H1 (cell line): ENCODE measurements at regions not wholly inside any gene's neighbourhood (a gene's known extent, or its start where the extent isn't known, plus 50 kb on each side); places are given as distances from the start of the nearest gene placed in this dataset.

Experiments
- CTCF ChIA-PET: fragments of 300-600 bp; sonication (Branson Sonifier 250); formaldehyde crosslinking; loops from one replicate; lab custom pipeline; 2021; ENCODE audit not compliant: partially characterized antibody; lab: Charles Lee
- POLR2A ChIA-PET: fragments of 300-600 bp; sonication (Branson Sonifier 250); formaldehyde crosslinking; loops from one replicate; lab custom pipeline; 2021; ENCODE audit warnings: inconsistent platforms; ENCODE audit not compliant: partially characterized antibody; lab: Charles Lee
- DNase-seq, 2 experiments: peaks; one replicate each; pipeline versions ENCODE4 v3.0.0 to v3.0.0-alpha.2; 2010 to 2022; ENCODE audit warnings: low spot score in 2 of 2, low read depth in 1 of 2, mixed read lengths in 1 of 2
- FAIRE-seq: peaks from 2 replicates; lab custom pipeline; 2011; peaks lifted over from hg19 to GRCh38; lab: Jason Lieb, UNC
- H2AFZ ChIP-seq: 2 replicates; pipeline ENCODE4 v1.8.1; 2012; ENCODE audit warnings: low read length, inconsistent platforms
- H2AK5ac ChIP-seq: 2 replicates; pipeline ENCODE4 v1.6.1; 2013; ENCODE audit warnings: low read depth, low read length
- H2BK120ac ChIP-seq: replicated peaks from 2 replicates; pipeline ENCODE3; 2013; ENCODE audit warnings: low read depth, low read length, inconsistent platforms
- H2BK12ac ChIP-seq: 2 replicates; pipeline ENCODE4 v1.6.1; 2013; ENCODE audit warnings: low read depth, low read length
- H2BK15ac ChIP-seq: 2 replicates; pipeline ENCODE4 v1.6.1; 2013; ENCODE audit warnings: low read length
- H2BK20ac ChIP-seq: 2 replicates; pipeline ENCODE4 v1.6.1; 2013; ENCODE audit warnings: low read length
- H2BK5ac ChIP-seq: 2 replicates; pipeline ENCODE4 v1.6.1; 2013; ENCODE audit warnings: low read depth, low read length
- H3K14ac ChIP-seq: 2 replicates; pipeline ENCODE4 v1.6.1; 2013; ENCODE audit warnings: inconsistent platforms; ENCODE audit not compliant: insufficient read length
- H3K18ac ChIP-seq: 2 replicates; pipeline ENCODE4 v1.6.1; 2013; ENCODE audit warnings: low read length; ENCODE audit errors: extremely low read depth
- H3K23ac ChIP-seq: 2 replicates; pipeline ENCODE4 v1.6.1; 2013; ENCODE audit warnings: inconsistent platforms; ENCODE audit not compliant: insufficient read length
- H3K23me2 ChIP-seq: 2 replicates; pipeline ENCODE4 v1.6.1; 2013; ENCODE audit warnings: low read depth, low read length
- H3K27ac ChIP-seq: 2 replicates; pipeline ENCODE4 v1.6.1; 2011; ENCODE audit warnings: low read depth, low read length, inconsistent platforms
- H3K27me3 ChIP-seq, 4 experiments: replicated peaks in 1 of 4; 1 replicate in 1 of 4; 2 replicates in 3 of 4; pipeline versions ENCODE4 v1.6.1 to v1.8.1; 2011 to 2013; ENCODE audit warnings: low read length in 3 of 4, mild to moderate bottlenecking in 3 of 4, inconsistent platforms in 2 of 4, mixed read lengths in 2 of 4, moderate library complexity in 1 of 4; ENCODE audit not compliant: control insufficient read depth in 3 of 4, insufficient read depth in 3 of 4; ENCODE audit errors: extremely low read depth in 1 of 4
- H3K36me3 ChIP-seq, 4 experiments: 2 replicates each; pipeline versions ENCODE4 v1.6.1 to v1.8.1; 2011 to 2013; ENCODE audit warnings: mild to moderate bottlenecking in 4 of 4, low read length in 3 of 4, moderate library complexity in 2 of 4, control low read depth in 1 of 4, inconsistent platforms in 1 of 4; ENCODE audit not compliant: insufficient read depth in 4 of 4, control insufficient read depth in 2 of 4
- H3K4ac ChIP-seq: replicated peaks from 2 replicates; pipeline ENCODE3; 2013; ENCODE audit warnings: low read length, low read depth, mixed read lengths, inconsistent platforms; ENCODE audit not compliant: insufficient read length
- H3K4me1 ChIP-seq, 4 experiments: replicated peaks in 1 of 4; 1 replicate in 1 of 4; 2 replicates in 3 of 4; pipeline versions ENCODE4 v1.6.1 to v1.8.1; 2011 to 2013; ENCODE audit warnings: low read length in 3 of 4, inconsistent platforms in 2 of 4, mixed read lengths in 1 of 4; ENCODE audit not compliant: insufficient read depth in 4 of 4, control insufficient read depth in 3 of 4
- H3K4me2 ChIP-seq, 2 experiments: 2 replicates each; pipeline versions ENCODE4 v1.6.1 to v1.8.1; 2011 to 2013; ENCODE audit warnings: low read depth in 2 of 2, low read length in 2 of 2, control low read depth in 1 of 2, inconsistent platforms in 1 of 2, mild to moderate bottlenecking in 1 of 2; ENCODE audit not compliant: insufficient read depth in 1 of 2
- H3K4me3 ChIP-seq, 4 experiments: fragments of 200-600, 300-600 bp in 1 of 4; sonication (generic), shearing (Covaris generic), sonication (Bioruptor Twin) in 1 of 4; 2 replicates each; pipeline versions ENCODE4 v1.5.1 to v1.8.1; 2011 to 2016; ENCODE audit warnings: low read length in 4 of 4, low read depth in 3 of 4, control low read depth in 2 of 4, inconsistent platforms in 2 of 4, mild to moderate bottlenecking in 2 of 4, mixed read lengths in 1 of 4, moderate library complexity in 1 of 4; ENCODE audit not compliant: insufficient read depth in 2 of 4; ENCODE audit errors: extremely low read depth in 1 of 4
- H3K56ac ChIP-seq: replicated peaks from 2 replicates; pipeline ENCODE3; 2013; ENCODE audit warnings: low read depth, mild to moderate bottlenecking, mixed read lengths, low read length, inconsistent platforms; ENCODE audit not compliant: insufficient read length
- H3K79me1 ChIP-seq: 2 replicates; pipeline ENCODE4 v1.6.1; 2013; ENCODE audit warnings: low read depth, low read length, control low read depth
- H3K79me2 ChIP-seq, 2 experiments: 2 replicates each; pipeline versions ENCODE4 v1.6.1 to v1.8.1; 2012 to 2013; ENCODE audit warnings: low read length in 2 of 2, mild to moderate bottlenecking in 2 of 2, inconsistent platforms in 1 of 2; ENCODE audit not compliant: insufficient read depth in 2 of 2, control insufficient read depth in 1 of 2
- H3K9ac ChIP-seq, 4 experiments: replicated peaks in 1 of 4; 1 replicate in 1 of 4; 2 replicates in 3 of 4; pipeline versions ENCODE4 v1.6.1 to v1.8.1; 2011 to 2013; ENCODE audit warnings: low read depth in 3 of 4, low read length in 3 of 4, control low read depth in 2 of 4, mild to moderate bottlenecking in 2 of 4, moderate library complexity in 2 of 4, inconsistent platforms in 1 of 4; ENCODE audit errors: extremely low read depth in 1 of 4
- H3K9me3 ChIP-seq, 2 experiments: 2 replicates each; pipeline versions ENCODE4 v1.6.1 to v1.8.1; 2012 to 2013; ENCODE audit warnings: mild to moderate bottlenecking in 2 of 2, moderate library complexity in 2 of 2, control low read depth in 1 of 2, inconsistent platforms in 1 of 2, low read depth in 1 of 2, low read length in 1 of 2, mixed read lengths in 1 of 2; ENCODE audit not compliant: insufficient read depth in 2 of 2
- H4K20me1 ChIP-seq, 2 experiments: replicated peaks in 1 of 2; 2 replicates each; pipeline versions ENCODE3 to v1.8.1; 2011 to 2013; ENCODE audit warnings: inconsistent platforms in 2 of 2, low read length in 2 of 2, mild to moderate bottlenecking in 1 of 2; ENCODE audit not compliant: insufficient read depth in 2 of 2, control insufficient read depth in 1 of 2
- H4K5ac ChIP-seq: 2 replicates; pipeline ENCODE4 v1.6.1; 2013; ENCODE audit warnings: low read length, low read depth, mixed read lengths, inconsistent platforms; ENCODE audit not compliant: insufficient read length
- H4K8ac ChIP-seq: 2 replicates; pipeline ENCODE4 v1.8.0; 2013; ENCODE audit warnings: mild to moderate bottlenecking, moderate library complexity, low read length, inconsistent platforms; ENCODE audit not compliant: insufficient read depth; ENCODE audit errors: extremely low read depth
- H4K91ac ChIP-seq: replicated peaks from 2 replicates; pipeline ENCODE3; 2013; ENCODE audit warnings: low read length, mixed read lengths, inconsistent platforms; ENCODE audit not compliant: insufficient read length
- ATF2 ChIP-seq: IDR thresholded peaks from 2 replicates; pipeline ENCODE4 v1.6.1; 2012; ENCODE audit warnings: low read length, inconsistent platforms
- BACH1 ChIP-seq: IDR thresholded peaks from 2 replicates; pipeline ENCODE4 v1.6.1; 2012; ENCODE audit warnings: low read length, improper control_type of control experiment
- BRCA1 ChIP-seq: IDR thresholded peaks from 2 replicates; pipeline ENCODE4 v1.6.1; 2012; ENCODE audit warnings: low read depth, low read length, improper control_type of control experiment
- EGR1 ChIP-seq: IDR thresholded peaks from 2 replicates; pipeline ENCODE4 v1.6.1; 2011; ENCODE audit warnings: low read depth, low read length, borderline replicate concordance
- JUN ChIP-seq: IDR thresholded peaks from 2 replicates; pipeline ENCODE4 v1.6.1; 2011; ENCODE audit warnings: low read depth, mild to moderate bottlenecking, improper control_type of control experiment, low read length
- KDM1A ChIP-seq: fragments of 200-600, 300-600 bp; sonication (generic); IDR thresholded peaks from 2 replicates; pipeline ENCODE4 v1.7.1; 2016; ENCODE audit warnings: mild to moderate bottlenecking, low read length, borderline replicate concordance
- KDM4A ChIP-seq: IDR thresholded peaks from one replicate; pipeline ENCODE4 v1.7.1; 2012; ENCODE audit warnings: low read depth, mild to moderate bottlenecking, moderate library complexity, low read length, inconsistent platforms; ENCODE audit not compliant: severe bottlenecking
- NANOG ChIP-seq: IDR thresholded peaks from 2 replicates; pipeline ENCODE4 v1.6.1; 2011; ENCODE audit warnings: low read length, low read depth, mild to moderate bottlenecking, inconsistent platforms; ENCODE audit not compliant: insufficient read depth, poor library complexity, severe bottlenecking
- POLR2AphosphoS5 ChIP-seq: IDR thresholded peaks from 2 replicates; pipeline ENCODE4 v1.6.1; 2011; ENCODE audit warnings: low read depth, low read length
- RNF2 ChIP-seq: fragments of 200-900, 300-1000 bp; sonication (generic); IDR thresholded peaks from 2 replicates; pipeline ENCODE4 v1.7.1; 2016; ENCODE audit warnings: borderline replicate concordance, low read depth, mild to moderate bottlenecking, antibody characterized with exemption, low read length; ENCODE audit not compliant: poor library complexity, severe bottlenecking; ENCODE audit errors: missing control alignments
- SP1 ChIP-seq: IDR thresholded peaks from 2 replicates; pipeline ENCODE4 v1.6.1; 2011; ENCODE audit warnings: low read depth, low read length
- SRF ChIP-seq: IDR thresholded peaks from 2 replicates; pipeline ENCODE4 v1.6.1; 2011; ENCODE audit warnings: mild to moderate bottlenecking, low read depth, low read length, moderate library complexity
- USF2 ChIP-seq: IDR thresholded peaks from 2 replicates; pipeline ENCODE4 v1.6.1; 2011; ENCODE audit warnings: low read length, improper control_type of control experiment

GRCh38 chr9:14014218-14014617 is 299.7 kb downstream of the NFIB start:
- no peak overlapping the region for H3K27ac ChIP-seq
- H4K91ac ChIP-seq: no peak overlapping the region
- H2AFZ ChIP-seq: no peak overlapping the region
- H3K4me1 ChIP-seq: no peaks in the 10 kb centered on the region
- no peak overlapping the region for H2BK12ac ChIP-seq
- no peak overlapping the region for H3K4ac ChIP-seq
- H3K27me3 ChIP-seq: no peaks in the 10 kb centered on the region
- H3K79me1 ChIP-seq: no peaks in the 10 kb centered on the region
- no peak overlapping the region for H4K5ac ChIP-seq
- H3K79me2 ChIP-seq: no peaks in the 10 kb centered on the region
- H2BK20ac ChIP-seq: no peak overlapping the region
- no peak overlapping the region for H2BK120ac ChIP-seq
- H3K18ac ChIP-seq: no peak overlapping the region
- no peak overlapping the region for H3K4me3 ChIP-seq
- no peaks in the 10 kb centered on the region for H3K36me3 ChIP-seq
- H3K56ac ChIP-seq: no peak overlapping the region
- no peaks in the 10 kb centered on the region for H4K20me1 ChIP-seq
- ChIA-PET POLR2A (no interaction called here), CTCF (no interaction called here)
- H3K9me3 ChIP-seq: no peaks in the 10 kb centered on the region
- H3K9ac ChIP-seq: no peak overlapping the region
- no peak overlapping the region for H2AK5ac ChIP-seq
- DNase-seq: no peak
- no peak overlapping the region for H4K8ac ChIP-seq
- no peak overlapping the region for H3K14ac ChIP-seq
- no peak overlapping the region for H2BK15ac ChIP-seq
- H2BK5ac ChIP-seq: no peak overlapping the region
- FAIRE-seq: no peak
- H3K4me2 ChIP-seq: no peak overlapping the region
- H3K23ac ChIP-seq: no peak overlapping the region
- H3K23me2 ChIP-seq: no peaks in the 10 kb centered on the region; the same call in 1 of the 2 replicates
- TF ChIP-seq NANOG: no peak
- no peak for TF ChIP-seq RNF2
- TF ChIP-seq BACH1: no peak
- no peak for TF ChIP-seq KDM4A
- TF ChIP-seq KDM1A: no peak
- no peak for TF ChIP-seq JUN
- TF ChIP-seq BRCA1: no peak
- TF ChIP-seq ATF2: no peak
- no peak for TF ChIP-seq POLR2AphosphoS5
- TF ChIP-seq USF2: no peak
- no peak for TF ChIP-seq EGR1
- TF ChIP-seq SP1: no peak
- TF ChIP-seq SRF: no peak
